Daoy (cell line): ENCODE measurements at regions not wholly inside any gene's neighbourhood (a gene's known extent, or its start where the extent isn't known, plus 50 kb on each side); places are given as distances from the start of the nearest gene placed in this dataset.
"Not testable (repeated sequence)": the region's sequence is repeated elsewhere in the genome, so short reads cannot be mapped to it uniquely, and the experiment has no call there.

Experiments used
- DNase-seq: peaks from one replicate; pipeline ENCODE4 v3.0.0-alpha.2; 2015; ENCODE audit warnings: low read depth

DNA sequence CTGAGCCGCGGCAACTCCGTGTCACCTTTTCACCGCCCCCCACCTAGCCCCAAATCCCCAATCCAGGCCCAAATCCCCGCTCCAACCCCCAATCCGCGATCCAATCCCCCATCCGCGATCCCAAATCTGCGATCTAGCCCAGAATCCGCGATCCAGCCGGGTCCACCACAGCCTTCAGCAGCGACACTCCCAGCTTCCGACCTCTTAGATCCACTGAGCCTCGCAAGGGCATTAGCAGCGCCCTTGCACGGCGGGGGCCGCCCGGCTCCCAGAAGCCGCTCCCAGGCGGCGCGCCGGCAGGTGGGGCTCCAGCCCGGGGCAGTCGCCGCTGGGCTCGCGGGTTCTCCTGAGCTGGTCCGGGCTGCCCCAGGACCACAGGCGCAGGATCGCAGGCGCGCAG is 116.1 kb upstream of the TPTE start:
- peak; percentile 48 for DNase-seq

DNA sequence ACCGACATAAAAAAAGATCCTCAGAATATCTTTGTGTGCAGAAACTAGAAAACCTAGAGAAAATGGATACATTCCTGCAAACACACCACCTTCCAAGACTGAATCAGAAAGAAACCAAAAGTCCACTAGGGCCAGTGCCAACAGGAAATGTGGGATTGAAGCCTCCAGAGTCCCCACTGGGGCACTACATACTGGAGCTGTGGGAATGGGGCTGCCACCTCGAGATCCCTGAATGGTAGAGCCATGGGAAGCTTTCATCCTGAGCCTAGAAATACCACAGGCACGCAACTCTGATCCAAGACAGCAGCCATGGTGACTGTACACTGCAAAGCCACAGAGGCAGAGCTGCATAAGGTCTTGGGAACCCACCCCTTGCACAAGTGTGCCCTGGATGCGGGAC is 111.6 kb upstream of the TPTE start:
- not testable (repeated sequence) for DNase-seq

- not testable (repeated sequence) for DNase-seq
Observed at GRCh38 chr21:10410354-10410929, 110.9 kb upstream of the TPTE start.

- DNase-seq = not testable (repeated sequence)
Observed at GRCh38 chr21:10411776-10412526, 109.4 kb upstream of the TPTE start.

DNA sequence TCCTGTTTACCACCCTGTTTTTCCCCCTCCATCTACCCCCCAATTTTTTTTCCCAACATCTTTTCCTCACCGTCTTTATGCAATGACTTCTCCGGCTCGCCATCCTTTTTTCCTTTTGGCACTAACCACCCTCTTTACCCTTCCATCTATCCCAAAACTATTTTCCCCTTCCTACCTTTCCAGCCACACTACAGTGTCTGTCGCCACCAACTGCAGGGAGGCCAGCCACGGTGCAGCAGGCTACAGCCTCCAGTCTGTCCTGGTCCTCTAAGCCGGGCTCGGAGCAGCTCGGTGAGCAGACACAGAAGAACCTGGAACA is 108.5 kb upstream of the TPTE start:
- not testable (repeated sequence) for DNase-seq

- DNase-seq = peak; percentile 80
Observed at GRCh38 chr21:10413247-10414120, 107.9 kb upstream of the TPTE start.

DNA sequence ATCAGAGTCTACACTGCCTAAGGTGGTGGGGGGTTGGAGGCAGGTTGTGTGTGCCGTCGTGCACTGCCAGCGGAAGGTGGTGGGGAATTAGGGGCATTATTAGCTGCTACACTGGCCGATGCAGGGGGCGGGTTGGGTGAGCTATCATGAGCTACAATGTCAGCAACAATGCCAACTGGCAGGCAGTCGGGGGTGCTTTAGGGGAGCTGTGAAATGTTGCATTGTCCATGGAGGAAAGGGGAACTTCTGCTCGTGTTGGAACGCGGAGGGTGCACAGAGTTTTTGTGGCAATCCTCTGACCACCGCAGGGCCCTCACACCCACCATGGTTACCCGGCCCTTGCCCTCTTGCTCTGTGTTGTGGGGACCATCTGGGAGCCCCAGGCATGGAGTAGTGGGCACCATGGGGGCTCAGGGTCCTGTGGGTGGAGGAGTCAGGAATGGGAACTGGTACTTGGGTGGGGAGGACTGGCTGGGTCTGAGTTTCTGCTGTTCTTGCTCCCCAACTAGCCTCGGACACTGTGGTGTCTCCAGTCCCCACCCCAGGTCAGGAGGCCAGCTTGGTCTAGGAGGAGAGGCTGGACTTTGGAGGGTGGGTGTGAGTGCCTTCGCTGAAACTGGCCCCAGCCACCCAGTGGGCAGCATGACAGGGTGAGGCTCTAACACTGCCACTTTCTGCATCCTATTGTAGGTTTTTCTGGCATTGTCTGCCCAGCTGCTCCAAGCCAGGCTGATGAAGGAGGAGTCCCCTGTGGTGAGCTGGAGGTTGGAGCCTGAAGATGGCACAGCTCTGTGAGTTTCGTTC is 107.1 kb upstream of the TPTE start:
- not testable (repeated sequence) for DNase-seq

- not testable (repeated sequence) for DNase-seq
Observed at GRCh38 chr21:10414925-10415254, 106.5 kb upstream of the TPTE start.

DNA sequence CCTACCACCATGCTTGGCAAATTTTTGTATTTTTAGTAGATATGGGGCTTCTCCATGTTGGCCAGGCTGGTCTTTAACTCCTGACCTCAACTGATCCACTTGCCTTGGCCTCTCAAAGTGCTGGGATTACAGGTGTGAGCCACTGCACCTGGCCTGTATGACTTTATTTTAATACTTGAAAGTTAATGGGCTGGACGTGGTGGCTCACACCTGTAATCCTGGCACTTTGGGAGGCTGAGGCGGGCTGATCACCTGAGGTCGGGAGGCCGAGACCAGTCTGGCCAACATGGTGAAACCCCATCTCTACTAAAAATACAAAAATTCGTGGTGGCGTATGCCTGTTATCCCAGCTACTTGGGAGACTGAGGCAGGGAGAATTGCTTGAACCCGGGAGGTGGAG is 105.9 kb upstream of the TPTE start:
- not testable (repeated sequence) for DNase-seq

DNA sequence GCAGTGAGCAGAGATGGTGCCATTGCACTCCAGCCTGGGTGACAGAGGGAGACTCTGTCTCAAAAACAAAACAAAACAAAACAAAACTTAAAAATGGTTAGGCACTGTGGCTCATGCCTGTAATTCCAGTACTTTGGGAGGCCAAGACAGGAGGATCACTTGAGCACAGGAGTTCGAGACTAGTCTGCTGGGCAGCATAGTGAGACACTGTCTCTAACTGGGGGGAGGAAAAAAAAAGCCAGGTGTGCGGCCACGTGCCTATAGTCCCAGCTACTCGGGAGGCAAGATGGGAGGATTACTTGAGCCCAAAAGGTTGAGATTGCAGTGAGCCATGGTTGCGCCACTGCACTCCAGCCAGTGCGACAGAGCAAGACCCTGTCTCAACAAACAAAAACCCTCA is 105.5 kb upstream of the TPTE start:
- DNase-seq = not testable (repeated sequence)

GRCh38 chr21:10416691-10417447 is 104.5 kb upstream of the TPTE start:
- not testable (repeated sequence) for DNase-seq

DNA sequence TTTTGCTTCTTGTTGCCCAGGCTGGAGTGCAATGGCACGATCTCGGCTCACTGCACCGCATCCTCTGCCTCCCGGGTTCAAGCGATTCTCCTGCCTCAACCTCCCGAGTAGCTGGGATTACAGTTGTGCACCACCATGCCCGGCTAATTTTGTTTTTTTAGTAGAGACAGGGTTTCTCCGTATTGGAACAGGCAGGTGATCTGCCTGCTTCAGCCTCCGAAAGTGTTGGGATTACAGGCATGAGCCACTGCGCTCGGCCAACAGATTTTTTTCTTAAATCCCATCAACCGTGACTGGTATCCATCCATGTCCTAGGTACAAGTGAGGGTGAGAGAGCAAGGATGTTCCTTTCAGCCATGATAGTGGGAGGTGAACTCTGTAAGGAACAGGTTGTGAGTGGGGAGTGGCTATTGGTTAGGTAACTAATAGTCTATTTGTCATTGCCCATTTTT is 103.8 kb upstream of the TPTE start:
- not testable (repeated sequence) for DNase-seq

DNA sequence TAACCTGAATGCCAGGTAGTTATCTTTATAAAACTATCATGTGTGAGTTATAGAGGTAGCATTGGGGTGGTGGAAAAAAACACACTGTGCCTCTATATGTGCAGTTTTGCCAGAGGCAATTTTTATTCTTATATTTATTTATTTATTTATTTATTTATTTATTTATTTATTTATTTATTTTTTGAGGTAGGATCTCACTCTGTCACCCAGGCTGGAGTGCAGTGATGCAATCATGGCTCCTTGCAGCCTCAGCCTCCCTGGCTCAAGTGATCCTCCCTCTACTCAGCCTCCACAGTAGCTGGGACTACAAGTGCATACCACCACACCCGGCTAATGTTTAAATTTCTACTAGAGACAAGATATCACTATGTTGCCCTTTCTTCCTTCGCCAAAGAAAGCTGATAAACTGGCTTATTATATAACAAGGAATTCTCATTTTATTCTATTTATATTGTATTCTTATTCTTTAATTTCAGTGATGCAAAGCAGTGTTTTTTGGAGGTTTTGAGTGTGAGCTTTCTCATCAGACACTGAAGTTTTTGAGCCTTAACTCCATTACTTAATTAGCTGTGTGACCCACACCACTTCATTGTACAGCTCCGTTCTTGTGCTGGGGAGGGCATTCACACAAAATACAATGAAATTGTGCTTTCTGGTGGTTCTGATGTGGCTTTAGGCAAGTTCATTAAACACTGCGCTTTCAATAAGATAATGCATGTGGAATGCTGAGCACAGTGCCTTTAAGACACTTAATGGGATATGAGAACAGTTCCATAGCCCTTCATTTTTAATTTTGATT is 102.9 kb upstream of the TPTE start:
- DNase-seq = not testable (repeated sequence)

GRCh38 chr21:10421199-10421598 is 100.2 kb upstream of the TPTE start:
- DNase-seq = not testable (repeated sequence)

- DNase-seq = not testable (repeated sequence)
Observed at GRCh38 chr21:10421601-10422000, 99.8 kb upstream of the TPTE start.

DNA sequence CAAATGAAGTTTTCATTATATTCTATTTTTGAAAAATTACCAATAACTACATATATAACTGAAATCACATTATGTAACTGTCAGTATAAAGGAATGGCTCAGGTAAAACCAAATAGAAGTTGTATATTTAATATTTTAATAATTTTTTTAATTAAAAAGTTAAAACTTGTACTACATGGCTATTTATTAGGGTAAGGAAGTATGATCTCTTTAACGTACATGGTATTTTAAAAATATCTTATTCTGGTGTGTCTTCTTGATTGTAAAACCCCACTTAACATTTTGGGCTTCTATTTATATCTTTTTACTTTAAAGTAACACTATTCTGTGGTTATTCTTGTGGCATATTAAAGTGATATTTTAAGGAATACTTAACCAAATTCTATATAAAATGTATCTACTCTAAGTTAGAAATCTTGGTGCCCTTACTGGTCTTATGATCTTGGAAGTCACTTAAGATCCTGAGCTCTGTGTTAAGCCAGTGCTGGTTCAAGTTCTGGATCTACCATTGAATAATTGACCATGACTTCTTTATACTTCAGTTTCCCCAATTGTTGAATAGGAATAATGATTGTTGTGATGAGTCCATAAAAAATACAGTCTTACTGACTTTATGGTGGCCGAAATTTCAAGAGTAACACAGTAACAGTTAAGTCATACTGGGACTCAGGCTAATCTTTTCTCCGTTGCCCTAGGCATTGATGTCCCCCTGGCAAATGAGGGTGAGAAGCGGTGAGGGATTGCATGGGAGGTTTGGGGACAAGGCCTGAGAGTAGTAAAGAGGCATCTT is 97.1 kb upstream of the TPTE start:
- DNase-seq = not testable (repeated sequence)

- not testable (repeated sequence) for DNase-seq
Observed at GRCh38 chr21:10424887-10425145, 96.6 kb upstream of the TPTE start.

GRCh38 chr21:10425856-10426255 is 95.5 kb upstream of the TPTE start:
- DNase-seq = no peak

DNA sequence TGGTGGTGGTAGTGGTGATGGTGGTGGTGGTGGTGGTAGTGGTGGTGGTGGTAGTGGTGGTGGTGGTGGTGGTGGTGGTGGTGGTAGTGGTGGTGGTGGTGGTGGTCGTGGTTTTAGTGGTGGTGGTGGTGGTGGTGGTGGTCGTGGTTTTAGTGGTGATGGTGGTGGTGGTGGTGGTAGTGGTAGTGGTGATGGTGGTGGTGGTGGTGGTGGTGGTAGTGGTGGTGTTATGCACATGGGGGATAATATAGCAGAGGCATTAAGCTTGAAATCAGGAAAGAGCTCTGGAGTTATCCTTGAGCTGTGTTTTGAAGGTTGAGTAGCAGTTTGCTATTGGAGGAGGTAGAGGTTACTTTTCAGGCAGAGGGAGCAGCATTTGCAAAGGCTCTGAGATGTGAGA is 94.6 kb upstream of the TPTE start:
- not testable (repeated sequence) for DNase-seq

GRCh38 chr21:10427277-10427676 is 94.1 kb upstream of the TPTE start:
- not testable (repeated sequence) for DNase-seq
